NOMO-1 treated with DMSO at 0.1 percent for 48 hours (cell line): ENCODE measurements at regions not wholly inside any gene's neighbourhood (a gene's known extent, or its start where the extent isn't known, plus 50 kb on each side); places are given as distances from the start of the nearest gene placed in this dataset.
"Not testable (repeated sequence)": the region's sequence is repeated elsewhere in the genome, so short reads cannot be mapped to it uniquely, and the experiment has no call there.

Experiments used
- DNase-seq: peaks from one replicate; lab custom pipeline; 2025; ENCODE audit not compliant: unreplicated experiment; lab: John Stamatoyannopoulos, UW

DNA sequence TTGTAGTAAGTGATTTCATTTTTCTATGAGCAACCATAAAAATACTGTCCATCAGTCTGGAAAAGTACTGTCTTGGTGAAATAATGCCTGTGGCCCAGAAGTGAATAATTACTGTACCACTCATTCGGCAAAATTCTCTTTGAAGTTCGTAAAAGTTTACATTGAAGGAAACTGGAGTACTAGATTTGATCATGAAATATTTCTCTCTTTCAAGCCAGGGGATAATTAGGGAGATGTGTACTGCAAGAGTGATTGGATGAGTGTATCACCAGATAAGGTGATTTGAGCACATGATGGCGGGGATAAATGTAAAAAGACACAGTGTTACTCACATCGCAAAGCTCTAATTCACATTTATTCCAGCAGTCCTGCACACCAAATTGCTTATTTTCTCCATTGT is 883.2 kb upstream of the PIK3C3 start:
- DNase-seq: no peak

DNA sequence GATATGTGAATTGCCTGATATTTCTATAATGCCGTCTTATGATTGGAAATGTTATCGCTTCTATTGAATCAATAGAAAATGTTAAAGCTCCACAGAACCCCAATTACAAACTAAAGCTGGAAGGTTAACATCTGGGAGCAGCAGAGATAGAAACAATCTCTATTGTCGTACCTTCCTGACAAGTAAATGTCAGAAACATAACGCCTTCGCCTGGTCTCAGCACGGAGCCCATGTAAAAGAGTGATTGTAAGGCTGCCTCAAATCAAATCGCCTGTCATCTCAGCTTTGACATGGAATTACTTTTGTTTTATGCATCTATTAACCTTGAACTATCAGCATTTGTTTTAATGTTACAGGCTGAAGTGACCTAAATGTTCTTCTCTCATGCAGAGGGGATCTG is 885.9 kb upstream of the PIK3C3 start:
- no peak for DNase-seq

GRCh38 chr18:41064916-41065315 is 890.1 kb upstream of the PIK3C3 start:
- no peak for DNase-seq

DNA sequence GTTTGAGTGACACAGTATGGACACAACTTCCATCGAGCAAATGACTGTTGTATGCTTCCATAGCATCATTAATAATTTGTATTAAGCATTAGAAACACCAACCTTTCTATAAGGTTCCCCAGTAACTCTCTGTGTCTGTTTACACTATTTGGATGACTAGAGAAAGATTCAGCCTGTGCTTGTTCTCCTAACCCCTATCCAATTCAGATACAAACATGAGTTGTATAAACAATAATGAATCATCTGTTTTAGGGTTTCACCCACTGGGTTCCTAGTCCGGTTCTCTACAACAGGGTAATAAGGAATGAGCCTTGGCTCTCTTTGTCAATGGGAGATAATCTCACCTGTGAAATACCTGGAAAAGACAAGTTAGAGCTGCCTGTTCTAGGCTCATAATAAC is 894.1 kb upstream of the PIK3C3 start:
- no peak for DNase-seq

- no peak for DNase-seq
Observed at GRCh38 chr18:41059126-41059415, 896.0 kb upstream of the PIK3C3 start.

DNA sequence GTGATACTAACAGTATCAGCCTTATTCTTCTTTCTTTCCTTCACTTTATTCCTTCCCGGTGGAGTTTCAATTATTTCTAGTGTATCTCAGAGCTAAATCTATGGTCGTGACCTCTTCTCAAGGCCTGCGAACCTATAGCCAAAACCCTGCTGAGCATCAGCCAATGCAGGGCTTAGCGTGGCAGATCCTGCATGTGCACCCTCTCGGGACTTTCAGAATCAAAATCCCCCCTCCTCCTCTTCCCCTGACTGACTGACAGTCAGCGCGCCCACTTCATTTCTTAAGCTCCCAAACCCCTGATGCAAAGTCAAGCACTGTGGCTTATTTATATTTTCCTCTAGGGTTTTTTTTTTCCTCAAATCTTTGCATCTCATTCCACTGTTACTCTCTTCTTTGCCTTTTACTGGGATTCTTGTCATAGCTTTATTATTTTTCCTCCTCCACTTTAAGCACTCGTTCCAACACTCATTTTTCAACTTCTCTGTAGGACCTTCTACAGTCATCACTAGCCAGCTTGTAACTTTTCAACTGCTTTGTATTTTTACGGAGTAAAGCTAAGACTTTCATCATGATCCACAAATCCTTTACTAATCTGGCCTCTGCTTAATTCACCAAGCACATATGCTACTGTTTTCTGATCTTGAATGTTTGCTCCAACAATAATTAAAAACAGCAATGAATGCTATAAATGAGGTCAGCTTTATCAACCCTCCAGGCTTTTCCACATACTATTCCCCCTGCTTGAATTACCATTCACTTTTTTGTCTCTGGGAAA is 896.5 kb upstream of the PIK3C3 start:
- DNase-seq: no peak

DNA sequence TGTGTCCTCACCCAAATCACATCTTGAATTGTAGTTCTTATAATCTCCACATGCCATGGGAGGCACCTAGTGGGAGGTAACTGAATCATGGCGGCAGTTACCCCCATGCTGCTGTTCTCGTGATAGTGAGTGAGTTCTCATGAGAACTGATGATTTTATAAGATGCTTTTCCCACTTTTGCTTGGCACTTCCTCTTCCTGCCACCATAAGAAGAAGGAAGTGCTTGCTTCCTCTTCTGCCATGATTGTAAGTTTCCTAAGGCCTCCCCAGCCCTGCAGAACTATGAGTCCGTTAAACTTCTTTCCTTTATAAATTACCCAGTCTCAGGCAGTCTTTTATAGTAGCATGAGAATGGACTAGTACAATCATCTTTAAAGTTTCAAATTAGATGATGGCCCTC is 902.4 kb upstream of the PIK3C3 start:
- no peak for DNase-seq

DNA sequence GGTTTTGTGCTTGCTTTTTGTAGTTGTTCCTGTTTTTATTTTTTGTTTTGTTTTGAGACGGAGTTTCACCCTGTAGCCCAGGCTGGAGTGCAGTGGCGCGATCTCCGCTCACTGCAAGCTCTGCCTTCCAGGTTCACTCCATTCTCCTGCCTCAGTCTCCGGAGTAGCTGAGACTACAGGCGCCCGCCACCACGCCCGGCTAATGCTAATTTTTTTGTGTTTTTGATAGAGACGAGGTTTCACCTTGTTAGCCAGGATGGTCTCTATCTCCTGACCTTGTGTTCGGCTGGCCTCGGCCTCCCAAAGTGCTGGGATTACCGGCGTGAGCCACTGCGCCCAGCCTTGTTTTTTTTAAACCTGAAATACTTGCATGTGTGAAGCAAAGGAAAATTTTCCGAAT is 908.8 kb upstream of the PIK3C3 start:
- DNase-seq: not testable (repeated sequence)

DNA sequence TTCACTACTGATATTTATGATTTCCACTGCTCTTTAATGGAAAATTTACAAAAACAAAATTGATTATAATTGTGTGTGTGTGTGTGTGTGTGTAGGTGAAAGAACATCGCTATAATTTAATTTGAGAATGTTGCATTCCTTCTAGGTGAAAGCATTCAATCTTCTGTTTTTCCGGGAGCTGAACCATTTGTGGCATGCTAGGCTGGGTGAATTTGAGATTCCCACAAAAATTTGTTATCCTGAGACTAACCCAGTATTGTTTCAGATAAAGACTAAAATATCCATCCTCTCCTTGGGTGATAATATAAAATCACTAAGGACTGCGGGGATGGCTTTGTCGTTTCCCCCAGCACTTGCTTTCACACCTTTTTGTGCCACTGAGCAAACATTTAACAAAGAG is 911.2 kb upstream of the PIK3C3 start:
- DNase-seq: no peak

DNA sequence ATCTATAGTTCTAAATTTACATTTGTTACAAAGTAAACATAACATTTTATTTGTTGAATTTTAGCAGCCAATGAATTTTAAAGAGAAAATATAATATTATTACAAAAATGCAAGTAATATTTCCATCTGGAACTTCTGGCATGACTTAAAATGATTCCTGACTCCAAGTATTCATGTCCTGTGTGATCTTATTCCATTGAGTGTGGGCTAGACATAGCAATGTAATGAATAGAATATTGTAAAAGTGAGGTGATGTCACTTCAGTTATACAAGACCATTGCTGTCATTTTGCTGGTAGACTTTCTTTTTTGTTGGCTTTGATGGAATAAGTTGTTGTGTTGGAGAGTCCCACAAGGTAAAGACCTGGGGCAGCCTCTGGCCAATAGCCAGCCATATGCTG is 912.2 kb upstream of the PIK3C3 start:
- no peak for DNase-seq

- DNase-seq: no peak
Observed at GRCh38 chr18:41038071-41038470, 917.0 kb upstream of the PIK3C3 start.

DNA sequence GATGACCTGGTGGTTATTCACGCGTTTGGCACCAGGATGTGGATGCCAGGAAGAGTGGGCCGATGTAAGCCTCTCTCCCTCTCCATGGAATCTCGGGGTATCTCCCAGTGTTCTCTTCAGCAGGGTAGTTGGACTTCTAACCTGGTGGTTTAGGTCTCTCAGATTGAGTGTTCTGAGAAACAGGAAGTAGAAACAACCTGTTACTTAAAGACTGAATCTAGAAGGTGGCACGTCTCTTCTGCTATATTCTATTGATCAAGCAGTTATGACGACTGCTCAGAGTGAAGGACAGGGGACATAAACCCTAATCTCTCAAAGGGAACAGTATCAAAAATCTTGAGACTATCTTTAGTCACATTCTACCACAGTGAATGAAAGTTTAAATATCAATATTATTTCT is 918.7 kb upstream of the PIK3C3 start:
- DNase-seq: no peak

DNA sequence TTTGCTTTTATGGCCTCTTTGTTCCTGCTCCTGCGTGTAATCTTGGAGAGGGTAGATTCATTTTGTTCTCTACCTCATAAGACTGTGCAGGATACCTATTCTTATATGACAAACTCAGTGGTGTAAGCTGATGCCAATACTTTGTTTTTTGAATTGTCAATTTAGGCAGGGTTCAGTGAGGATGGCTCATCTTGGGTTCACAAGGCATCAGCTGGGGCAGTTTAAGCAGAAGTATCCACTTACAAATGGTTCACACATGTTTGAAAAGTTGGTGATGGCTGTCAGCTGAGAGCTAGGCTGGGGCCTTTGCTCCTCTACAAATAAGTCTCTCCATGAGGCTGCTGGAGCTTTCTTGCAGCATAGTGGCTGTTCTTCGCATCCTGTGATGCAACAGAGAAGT is 920.6 kb upstream of the PIK3C3 start:
- DNase-seq: no peak

- DNase-seq: no peak
Observed at GRCh38 chr18:41025666-41026065, 929.4 kb upstream of the PIK3C3 start.

DNA sequence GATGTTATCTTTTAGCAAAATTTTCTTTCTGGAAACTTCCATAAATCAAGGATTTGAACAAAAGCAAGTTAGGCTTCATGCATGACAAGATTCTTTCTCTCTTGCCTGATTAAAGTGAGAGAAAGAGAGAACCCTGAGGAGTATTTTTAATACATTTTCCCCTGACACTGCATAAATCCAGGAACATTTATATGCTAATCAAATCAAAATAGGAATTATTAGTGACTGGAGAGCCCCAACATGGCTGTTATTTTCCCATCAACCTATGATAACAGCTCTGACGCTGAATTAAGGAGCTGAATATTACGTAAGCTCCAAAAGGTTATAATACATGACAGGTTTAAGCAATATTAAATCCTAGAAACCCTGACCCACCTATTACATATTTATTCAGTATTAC is 930.2 kb upstream of the PIK3C3 start:
- DNase-seq: no peak

GRCh38 chr18:41022484-41022883 is 932.5 kb upstream of the PIK3C3 start:
- no peak for DNase-seq

- no peak for DNase-seq
Observed at GRCh38 chr18:41021089-41021488, 933.9 kb upstream of the PIK3C3 start.

- no peak for DNase-seq
Observed at GRCh38 chr18:41012194-41012593, 942.8 kb upstream of the PIK3C3 start.

DNA sequence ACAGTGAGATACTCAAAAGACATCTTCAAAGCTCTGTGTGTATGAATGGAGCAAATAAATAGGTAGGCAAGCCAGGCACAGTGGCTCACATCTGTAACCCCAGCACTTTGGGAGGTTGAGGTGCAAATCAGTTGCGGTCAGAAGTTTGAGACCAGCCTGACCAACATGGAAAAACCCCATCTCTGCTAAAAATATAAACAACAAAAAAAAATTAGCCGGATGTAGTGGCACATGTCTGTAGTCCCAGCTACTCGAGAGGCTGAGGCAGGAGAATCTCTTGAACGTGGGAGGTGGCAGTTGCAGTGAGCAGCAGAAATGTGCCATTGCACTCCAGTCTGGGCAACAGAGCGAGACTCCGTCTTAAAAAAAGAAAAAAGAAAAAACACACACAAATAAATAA is 945.1 kb upstream of the PIK3C3 start:
- DNase-seq: no peak

DNA sequence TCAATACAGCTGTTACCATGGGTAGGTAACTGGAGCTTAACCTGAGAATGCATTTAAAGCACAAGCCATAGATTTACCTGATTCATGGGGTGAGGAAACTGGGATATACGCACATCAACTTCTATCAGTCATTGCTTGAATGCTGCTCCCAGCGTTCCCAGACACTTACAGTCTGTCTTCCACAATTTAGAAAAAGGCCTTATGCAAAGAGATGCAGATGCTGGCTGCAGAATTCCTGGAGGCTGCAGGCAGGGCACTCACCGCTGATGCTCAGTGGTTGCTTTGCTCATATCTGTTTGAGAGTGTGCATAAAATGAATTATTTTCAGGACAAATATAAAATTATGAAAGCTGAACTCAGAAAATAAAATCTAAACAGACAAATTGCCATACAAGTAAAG is 950.7 kb upstream of the PIK3C3 start:
- DNase-seq: no peak

DNA sequence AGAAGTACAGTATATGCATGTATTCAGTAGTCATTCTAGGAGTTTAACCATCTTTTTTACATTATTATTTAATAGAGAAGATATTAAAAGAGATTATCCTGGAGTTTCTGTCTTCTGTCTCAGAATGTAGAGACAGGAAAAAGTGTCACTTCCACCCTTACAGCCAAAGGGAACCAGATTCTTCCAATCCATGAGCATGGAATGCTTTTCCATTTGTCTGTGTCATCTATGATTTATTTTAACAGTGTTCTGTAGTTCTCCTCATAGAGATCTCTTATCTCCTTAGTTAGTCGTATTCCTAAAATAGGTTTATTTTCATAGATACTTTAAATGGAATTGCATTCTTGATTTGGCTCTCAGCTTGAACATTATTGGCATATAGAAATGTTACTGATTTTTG is 959.5 kb upstream of the PIK3C3 start:
- no peak for DNase-seq

GRCh38 chr18:40993363-40993762 is 961.7 kb upstream of the PIK3C3 start:
- no peak for DNase-seq

DNA sequence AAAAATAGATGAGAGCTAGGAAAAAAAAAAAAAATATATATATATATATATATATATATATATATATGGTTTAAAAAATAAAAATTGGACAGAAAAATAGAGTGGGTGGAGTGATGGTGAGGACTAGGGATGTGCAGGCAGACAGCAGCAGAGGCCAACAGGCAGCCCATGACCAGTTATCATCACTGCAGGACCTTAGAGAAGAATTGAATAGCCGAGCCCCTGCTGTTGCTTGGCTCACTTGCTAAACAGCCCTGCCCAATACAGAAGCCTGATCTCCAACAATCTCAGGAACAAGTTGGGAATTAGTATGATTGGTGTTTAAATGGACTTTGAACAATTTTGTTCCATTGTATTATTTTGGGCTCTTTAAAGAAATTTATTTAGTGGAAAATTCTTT is 967.5 kb upstream of the PIK3C3 start:
- DNase-seq: no peak

DNA sequence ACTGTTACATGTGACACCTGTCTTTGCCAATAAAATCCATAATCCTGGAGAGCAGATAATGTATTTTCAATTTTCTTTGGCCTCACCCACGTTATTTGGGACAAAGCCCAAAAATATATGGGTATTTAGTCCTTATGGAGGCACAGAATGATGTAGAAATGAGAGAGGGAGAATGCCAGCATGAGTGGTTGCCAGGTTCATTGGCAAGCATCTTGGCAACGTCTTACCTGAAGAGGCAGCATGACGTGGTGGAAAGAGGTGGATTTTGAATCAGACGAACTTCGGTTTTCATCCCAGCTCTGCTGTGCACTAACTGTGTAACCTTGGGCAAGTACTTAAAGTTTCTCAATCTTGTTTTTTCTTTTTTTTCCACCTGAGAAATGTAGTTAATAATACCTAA is 969.6 kb upstream of the PIK3C3 start:
- DNase-seq: no peak
